ENCODE measurements at regions not wholly inside any gene's neighbourhood (a gene's known extent, or its start where the extent isn't known, plus 50 kb on each side); places are given as distances from the start of the nearest gene placed in this dataset.

- no peak for DNase-seq
Measured at GRCh38 chr6:122026582-122027369, 372.7 kb upstream of the HSF2 start.

DNA sequence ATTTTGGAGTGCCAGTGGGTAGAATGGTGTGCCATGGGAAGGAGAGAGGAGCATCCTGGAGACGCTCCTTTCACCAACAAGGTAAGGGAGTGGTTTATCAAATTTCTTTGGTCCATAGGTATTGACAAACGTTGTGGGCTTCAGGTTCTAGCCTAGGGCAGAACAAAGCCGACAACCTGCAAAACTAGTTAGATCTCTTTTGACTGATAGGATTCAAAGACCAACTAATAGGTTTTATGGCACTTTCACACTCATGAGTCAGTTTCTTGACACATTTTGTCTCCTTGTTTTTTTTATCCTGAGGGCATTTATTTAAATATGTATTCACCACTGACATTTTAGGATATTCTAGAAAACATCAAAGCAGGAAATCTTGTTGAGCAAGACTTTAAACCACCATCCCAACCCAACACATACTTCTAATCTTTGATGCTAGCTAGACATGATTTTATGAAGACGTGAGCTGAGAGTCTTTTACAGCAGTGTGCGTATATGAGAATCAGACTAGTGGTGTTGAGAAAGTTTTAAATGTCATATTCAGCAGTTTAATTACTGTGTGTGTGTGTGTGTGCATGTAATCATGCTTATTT lies 370.4 kb upstream of the HSF2 start:
- no peak for DNase-seq

DNA sequence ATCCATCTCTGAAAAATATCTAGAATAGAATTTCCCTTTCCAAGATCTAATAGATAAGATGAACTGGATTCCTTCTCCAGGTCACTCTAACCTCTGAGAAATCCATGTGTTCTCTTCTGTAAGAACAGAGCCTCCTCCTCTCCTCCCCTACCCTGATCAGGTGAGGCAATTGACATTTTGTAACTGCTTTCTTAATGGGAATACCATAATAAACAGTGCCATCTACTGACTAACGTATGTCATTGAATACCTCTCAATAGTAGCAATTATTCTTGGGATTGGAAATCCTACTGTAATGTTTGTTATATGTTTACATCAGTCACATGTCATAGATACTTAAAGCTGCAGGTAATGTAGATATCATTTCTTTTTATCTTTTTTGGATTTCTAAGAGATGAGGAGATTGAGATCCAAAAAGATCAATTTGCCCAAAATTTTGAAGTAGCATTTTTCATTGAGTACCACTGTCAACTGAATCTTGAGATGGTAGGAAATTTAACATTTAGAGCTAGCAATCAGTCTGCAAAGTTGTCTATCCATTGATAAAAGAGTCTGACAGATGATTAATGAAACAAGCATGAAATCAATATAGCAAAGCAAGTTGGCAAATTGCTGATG lies 365.8 kb upstream of the HSF2 start:
- DNase-seq, result no peak

DNA sequence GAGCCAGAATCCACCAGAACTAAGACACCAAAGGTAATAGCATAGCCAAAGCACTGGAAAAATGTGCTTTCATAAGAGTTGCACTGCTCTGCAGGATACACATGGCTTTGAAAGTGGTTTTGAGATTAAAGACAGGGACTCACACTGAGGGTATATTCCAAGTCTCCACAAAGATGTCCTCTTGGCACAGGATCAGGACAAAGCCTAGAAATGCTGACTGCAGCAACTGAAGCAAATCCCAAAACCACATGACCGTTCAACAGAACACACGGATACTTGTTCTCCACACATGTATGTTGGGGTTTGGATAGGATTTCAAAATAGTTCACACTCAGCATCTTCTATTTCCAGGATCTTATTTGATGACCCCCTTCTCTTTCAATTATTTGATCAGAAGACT lies 364.3 kb upstream of the HSF2 start:
- no peak for DNase-seq

DNA sequence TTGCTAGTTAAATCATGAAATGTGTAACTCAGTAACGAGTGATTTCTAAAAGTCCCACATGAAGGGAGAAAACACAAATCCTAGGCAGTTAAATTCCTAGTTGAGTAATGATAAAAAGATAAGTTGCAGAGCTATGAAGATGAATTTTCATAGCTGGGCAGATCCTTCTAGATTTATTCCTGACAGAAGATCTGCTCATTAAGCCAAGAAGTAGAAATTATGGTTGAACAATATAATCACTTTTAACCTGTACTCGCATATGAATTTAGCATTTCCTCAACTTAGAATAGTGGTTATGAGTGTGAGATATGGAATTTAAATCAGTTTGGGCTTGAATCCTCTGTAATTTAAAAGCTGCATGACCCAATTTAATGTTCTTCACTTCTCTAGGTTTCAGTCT lies 359.2 kb upstream of the HSF2 start:
- DNase-seq, result no peak

DNA sequence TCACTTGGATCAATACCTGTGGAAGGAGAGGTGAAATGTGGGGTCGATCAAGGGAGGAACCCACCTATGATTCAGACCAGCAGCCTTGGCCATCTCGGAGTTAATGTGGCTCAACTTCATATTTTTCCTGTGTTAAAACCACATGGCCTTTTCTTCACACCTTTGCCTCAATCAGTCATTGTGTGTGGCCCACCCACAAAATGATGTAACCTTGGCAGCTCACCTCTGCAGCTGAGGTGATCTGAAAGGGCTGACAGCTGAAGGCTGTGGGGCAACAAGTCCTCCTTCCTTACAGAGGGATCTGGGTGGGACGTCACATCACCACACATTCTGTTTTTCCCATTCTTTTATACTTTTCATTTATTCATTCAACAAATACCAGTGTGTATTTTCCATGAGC lies 357.1 kb upstream of the HSF2 start:
- DNase-seq, result no peak

DNA sequence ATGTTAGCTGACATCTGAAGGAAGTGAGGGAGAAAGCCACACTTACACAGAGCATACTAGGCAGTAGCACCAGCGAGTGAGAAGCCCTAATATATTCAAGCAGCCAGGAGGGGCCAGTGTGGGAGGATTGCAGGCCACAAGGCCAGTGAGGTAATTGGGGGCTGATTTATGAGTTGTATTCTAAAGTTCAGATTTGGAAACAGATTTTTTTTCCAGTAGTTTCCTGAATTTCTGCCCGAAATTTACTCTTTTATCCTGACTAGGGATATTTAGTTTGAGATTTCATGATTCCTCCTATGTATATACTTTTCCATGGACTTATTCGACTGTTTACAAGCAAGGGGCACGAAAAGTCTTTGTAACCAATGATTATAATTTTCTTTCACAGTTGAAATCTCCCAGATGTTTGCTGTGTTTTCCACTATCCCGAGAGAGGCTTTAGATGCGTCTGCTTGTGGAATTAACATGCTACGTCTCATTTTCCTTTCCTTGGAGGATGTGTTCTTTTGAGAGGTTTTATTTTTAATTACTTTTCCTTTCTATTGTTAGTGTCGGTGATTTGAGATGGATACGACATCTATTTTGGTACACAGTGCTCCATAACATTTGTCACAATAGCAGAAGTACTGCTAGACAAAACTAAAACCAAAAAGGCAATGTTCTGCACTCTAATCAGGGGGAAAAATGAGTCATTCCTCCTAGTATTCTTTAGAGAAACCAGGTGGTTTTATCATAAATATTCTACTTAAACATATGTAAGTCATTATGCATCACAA lies 356.3 kb upstream of the HSF2 start:
- no peak for DNase-seq

DNA sequence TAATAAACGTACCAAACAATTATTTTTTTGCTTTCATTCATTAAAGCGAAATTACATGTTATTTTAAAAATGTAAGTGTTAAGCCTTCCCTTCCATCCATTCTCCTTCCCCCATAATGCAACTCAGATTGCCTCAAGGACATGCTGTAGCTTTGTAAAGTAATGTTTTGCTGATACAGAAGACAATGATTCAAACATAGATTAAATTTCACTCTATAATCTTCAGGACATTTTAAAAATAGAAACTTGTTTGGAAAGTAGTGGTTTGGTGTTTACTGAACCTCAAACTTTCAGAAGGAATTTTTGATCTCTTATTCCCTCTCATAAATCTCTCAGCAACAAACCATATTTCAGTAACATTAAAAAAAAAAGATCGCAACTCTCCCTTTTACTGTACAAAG lies 350.9 kb upstream of the HSF2 start:
- DNase-seq, result no peak

GRCh38 chr6:122049341-122049740 lies 350.1 kb upstream of the HSF2 start:
- no peak for DNase-seq

DNA sequence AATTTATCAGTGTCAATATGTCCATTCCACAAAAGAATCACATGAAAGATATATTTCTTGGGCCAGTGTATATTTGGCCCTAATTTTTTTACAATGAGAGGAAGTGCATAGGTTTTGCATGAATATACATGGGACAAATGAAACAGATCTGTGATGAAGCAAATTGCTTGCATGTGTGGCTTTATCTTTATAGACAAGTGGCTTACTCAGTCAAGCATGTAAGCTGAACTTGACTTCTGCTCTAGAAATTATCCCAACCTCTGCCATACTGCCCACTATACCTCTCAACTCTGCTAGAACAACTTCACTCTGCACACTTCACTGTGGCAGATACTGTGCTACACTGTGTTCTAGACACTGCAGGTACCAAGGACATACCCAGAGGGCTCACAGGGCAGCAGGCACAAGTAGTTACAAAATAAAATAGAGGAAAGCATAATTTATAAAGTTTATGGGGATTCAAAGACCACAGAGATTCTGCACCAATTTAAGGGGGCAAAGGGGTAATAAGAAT lies 349.2 kb upstream of the HSF2 start:
- no peak for DNase-seq

DNA sequence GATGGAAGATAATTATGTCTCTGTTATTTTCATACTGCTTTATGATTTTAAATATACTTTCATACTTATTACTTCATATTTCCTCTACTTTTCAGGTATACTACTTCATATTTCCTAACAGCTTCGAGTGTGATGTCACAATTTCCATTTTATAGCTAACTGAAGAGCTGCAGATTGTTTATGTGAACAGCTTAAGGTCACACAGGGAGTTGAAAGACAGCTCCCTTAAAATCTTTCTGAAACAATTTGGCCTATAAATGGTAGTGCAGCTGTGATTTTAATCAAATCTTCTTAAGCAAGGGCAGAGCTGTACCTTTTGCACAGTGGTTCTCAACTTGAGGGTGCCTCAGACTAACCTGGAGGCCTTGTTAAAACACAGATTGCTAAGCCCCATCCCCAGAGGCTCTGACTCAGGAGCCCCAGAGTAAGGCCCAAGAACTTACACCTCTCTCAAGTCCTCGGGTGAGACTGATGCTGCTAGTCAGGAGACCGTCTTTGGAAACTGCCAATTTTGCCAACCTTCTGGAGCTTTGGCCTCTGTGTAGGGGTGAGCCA lies 347.0 kb upstream of the HSF2 start:
- DNase-seq, result no peak

DNA sequence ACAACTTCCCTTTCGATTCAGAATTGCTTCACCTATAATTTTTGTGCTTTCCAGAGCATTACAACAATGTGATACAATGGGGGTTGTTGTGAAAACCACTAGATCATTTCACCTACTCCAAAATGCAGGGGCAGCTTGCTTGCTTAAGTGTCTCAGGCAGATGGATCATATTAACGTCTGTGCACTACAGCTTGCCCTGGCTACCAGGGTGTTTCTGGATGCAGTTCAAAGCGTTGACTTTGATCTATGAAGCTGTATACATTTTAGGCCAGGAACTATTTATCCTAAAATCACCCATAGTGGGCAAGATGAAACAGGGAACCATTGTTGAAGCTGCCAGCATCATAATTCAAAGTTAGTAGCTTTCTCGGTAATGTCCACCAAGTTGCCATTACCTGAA lies 339.5 kb upstream of the HSF2 start:
- no peak for DNase-seq

- DNase-seq, result no peak
Measured at GRCh38 chr6:122061855-122062254, 337.6 kb upstream of the HSF2 start.

- DNase-seq, result no peak
Measured at GRCh38 chr6:122063076-122063475, 336.4 kb upstream of the HSF2 start.

GRCh38 chr6:122063761-122064160 lies 335.7 kb upstream of the HSF2 start:
- no peak for DNase-seq

GRCh38 chr6:122066200-122066599 lies 333.3 kb upstream of the HSF2 start:
- DNase-seq, result no peak

DNA sequence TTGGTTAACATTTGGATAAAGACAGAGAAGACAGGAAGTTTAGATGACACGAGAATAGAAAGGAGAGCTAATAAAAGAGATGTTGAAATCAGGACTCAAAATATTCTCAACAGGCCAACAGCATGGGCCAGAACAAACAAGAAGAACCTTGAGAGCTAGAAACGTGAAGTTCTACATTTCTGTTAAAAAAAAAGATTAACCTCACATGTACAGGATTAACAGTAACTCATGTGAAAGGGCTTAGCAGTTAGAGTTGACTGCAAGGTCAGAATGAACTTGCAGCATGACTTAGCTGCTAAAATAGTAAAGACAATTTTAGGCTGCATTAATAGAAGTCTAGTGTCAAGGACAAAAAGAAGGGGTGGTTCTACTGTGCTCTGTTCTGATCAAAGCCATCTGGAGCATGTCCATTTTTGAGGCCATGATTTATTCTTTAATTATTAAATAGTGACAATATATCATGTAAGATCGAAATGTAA lies 331.1 kb upstream of the HSF2 start:
- no peak for DNase-seq

- no peak for DNase-seq
Measured at GRCh38 chr6:122069932-122070331, 329.5 kb upstream of the HSF2 start.

- no peak for DNase-seq
Measured at GRCh38 chr6:122072014-122072647, 327.3 kb upstream of the HSF2 start.

- DNase-seq, result no peak
Measured at GRCh38 chr6:122075084-122075838, 324.2 kb upstream of the HSF2 start.

- DNase-seq, result no peak
Measured at GRCh38 chr6:122075917-122076316, 323.5 kb upstream of the HSF2 start.

GRCh38 chr6:122077603-122078002 lies 321.8 kb upstream of the HSF2 start:
- no peak for DNase-seq

Measured in stimulated activated CD4-positive, alpha-beta T cell treated with anti-CD3 and anti-CD28 coated beads, Interleukin-4, amount 100 ng/mL, for 24 hours (primary cell).